ENCODE measurements at regions not wholly inside any gene's neighbourhood (a gene's known extent, or its start where the extent isn't known, plus 50 kb on each side); places are given as distances from the start of the nearest gene placed in this dataset.

GRCh38 chr6:164897523-164898235 lies 411.7 kb downstream of the C6orf118 start:
- Histone ChIP-seq H2AFZ (ENCODE audit: low read depth, low read length) (no peak overlapping the region), H3K9ac (ENCODE audit: low read length) (no peak overlapping the region), H3K9me3 (ENCODE audit: insufficient read depth, low read length) (no peaks in the 10 kb centered on the region), H3K36me3 (replicated peaks; ENCODE audit: low read depth, low read length) (no peaks in the 10 kb centered on the region), H3K4me3 (ENCODE audit: low read length) (no peak overlapping the region), H3K4me1 (ENCODE audit: low read length) (no peaks in the 10 kb centered on the region), H4K20me1 (ENCODE audit: insufficient read depth, low read length) (no peaks in the 10 kb centered on the region), H3K27me3 (ENCODE audit: low read depth, low read length) (no peaks in the 10 kb centered on the region), H3K27ac (ENCODE audit: low read length) (no peak overlapping the region), H3K4me2 (ENCODE audit: low read length) (no peak overlapping the region), H3K79me2 (ENCODE audit: low read length) (no peaks in the 10 kb centered on the region)
- TF ChIP-seq CTCF (IDR thresholded peaks at IDR 0.05; ENCODE audit: low read depth, low read length) (peak; percentile 23), EZH2phosphoT487 (IDR thresholded peaks at IDR 0.05; ENCODE audit: low read depth) (no peak)

GRCh38 chr6:164889980-164890379 lies 419.4 kb downstream of the C6orf118 start:
- Histone ChIP-seq H2AFZ (ENCODE audit: low read depth, low read length) (no peak overlapping the region), H3K27me3 (ENCODE audit: low read depth, low read length) (no peaks in the 10 kb centered on the region), H3K4me2 (ENCODE audit: low read length) (no peak overlapping the region), H3K9ac (ENCODE audit: low read length) (no peak overlapping the region), H4K20me1 (ENCODE audit: insufficient read depth, low read length) (no peaks in the 10 kb centered on the region), H3K36me3 (replicated peaks; ENCODE audit: low read depth, low read length) (no peaks in the 10 kb centered on the region), H3K4me1 (ENCODE audit: low read length) (no peaks in the 10 kb centered on the region), H3K4me3 (ENCODE audit: low read length) (no peak overlapping the region), H3K27ac (ENCODE audit: low read length) (no peak overlapping the region), H3K79me2 (ENCODE audit: low read length) (no peaks in the 10 kb centered on the region), H3K9me3 (ENCODE audit: insufficient read depth, low read length) (no peaks in the 10 kb centered on the region)
- TF ChIP-seq EZH2phosphoT487 (IDR thresholded peaks at IDR 0.05; ENCODE audit: low read depth), result no peak
- TF ChIP-seq CTCF (IDR thresholded peaks at IDR 0.05; ENCODE audit: low read depth, low read length), result no peak

- no peak for TF ChIP-seq CTCF (IDR thresholded peaks at IDR 0.05; ENCODE audit: low read depth, low read length)
- TF ChIP-seq EZH2phosphoT487 (IDR thresholded peaks at IDR 0.05; ENCODE audit: low read depth), result no peak
- no peaks in the 10 kb centered on the region for H3K27me3 ChIP-seq (ENCODE audit: low read depth, low read length)
- no peak overlapping the region for H3K4me2 ChIP-seq (ENCODE audit: low read length)
- no peak overlapping the region for H2AFZ ChIP-seq (ENCODE audit: low read depth, low read length)
- H4K20me1 ChIP-seq (ENCODE audit: insufficient read depth, low read length), result no peaks in the 10 kb centered on the region
- H3K9ac ChIP-seq (ENCODE audit: low read length), result no peak overlapping the region
- H3K79me2 ChIP-seq (ENCODE audit: low read length), result no peaks in the 10 kb centered on the region
- no peak overlapping the region for H3K27ac ChIP-seq (ENCODE audit: low read length)
- H3K4me1 ChIP-seq (ENCODE audit: low read length), result no peaks in the 10 kb centered on the region
- no peak overlapping the region for H3K4me3 ChIP-seq (ENCODE audit: low read length)
- no peaks in the 10 kb centered on the region for H3K9me3 ChIP-seq (ENCODE audit: insufficient read depth, low read length)
- no peaks in the 10 kb centered on the region for H3K36me3 ChIP-seq (replicated peaks; ENCODE audit: low read depth, low read length)
Observed at GRCh38 chr6:164887660-164888059, 421.7 kb downstream of the C6orf118 start.

GRCh38 chr6:164882236-164882635 lies 427.2 kb downstream of the C6orf118 start:
- Histone ChIP-seq H3K9ac (ENCODE audit: low read length) (no peak overlapping the region), H3K79me2 (ENCODE audit: low read length) (no peaks in the 10 kb centered on the region), H3K9me3 (ENCODE audit: insufficient read depth, low read length) (no peaks in the 10 kb centered on the region), H4K20me1 (ENCODE audit: insufficient read depth, low read length) (no peaks in the 10 kb centered on the region), H3K4me1 (ENCODE audit: low read length) (no peaks in the 10 kb centered on the region), H3K27me3 (ENCODE audit: low read depth, low read length) (no peaks in the 10 kb centered on the region), H3K4me3 (ENCODE audit: low read length) (no peak overlapping the region), H3K27ac (ENCODE audit: low read length) (no peak overlapping the region), H3K36me3 (replicated peaks; ENCODE audit: low read depth, low read length) (no peaks in the 10 kb centered on the region), H2AFZ (ENCODE audit: low read depth, low read length) (no peak overlapping the region), H3K4me2 (ENCODE audit: low read length) (no peak overlapping the region)
- no peak for TF ChIP-seq CTCF (IDR thresholded peaks at IDR 0.05; ENCODE audit: low read depth, low read length)
- no peak for TF ChIP-seq EZH2phosphoT487 (IDR thresholded peaks at IDR 0.05; ENCODE audit: low read depth)
